Omental fat pad (tissue), 3 donors: ENCODE measurements at regions not wholly inside any gene's neighbourhood (a gene's known extent, or its start where the extent isn't known, plus 50 kb on each side); places are given as distances from the start of the nearest gene placed in this dataset.
"Not testable (repeated sequence)": the region's sequence is repeated elsewhere in the genome, so short reads cannot be mapped to it uniquely, and the experiment has no call there.

ENCODE experiments used
- ATAC-seq: fragments of 150-250 bp; one replicate; pipeline ENCODE4 v1.9.1; 2016; ENCODE audit warnings: mild to moderate bottlenecking, moderate library complexity; ENCODE audit not compliant: low FRiP score
- DNase-seq: peaks from one replicate; pipeline ENCODE4 v3.0.0-alpha.2; 2019; ENCODE audit warnings: low spot score
- CTCF ChIP-seq, 3 donors: fragments of 450-650 bp; IDR thresholded peaks; one replicate each; pipeline ENCODE4 v1.5.1; 2016 to 2017; ENCODE audit warnings: antibody characterized with exemption in 3 of 3, mild to moderate bottlenecking in 3 of 3, moderate library complexity in 2 of 3

GRCh38 chr7:69109879-69110278 is 488.4 kb upstream of the AUTS2 start:
- no peak for TF ChIP-seq CTCF (IDR thresholded peaks at IDR 0.05)
- no peak for DNase-seq
- ATAC-seq: no peak

- DNase-seq: no peak
- ATAC-seq: no peak
- TF ChIP-seq CTCF (IDR thresholded peaks at IDR 0.05): no peak
Observed at GRCh38 chr7:69110450-69111050, 487.7 kb upstream of the AUTS2 start.

- DNase-seq (no peak), ATAC-seq (no peak)
- TF ChIP-seq CTCF (IDR thresholded peaks at IDR 0.05): no peak
Observed at GRCh38 chr7:69114374-69114773, 483.9 kb upstream of the AUTS2 start.

- ATAC-seq: no peak
- TF ChIP-seq CTCF (IDR thresholded peaks at IDR 0.05): no peak
- DNase-seq: no peak
Observed at GRCh38 chr7:69115788-69116187, 482.5 kb upstream of the AUTS2 start.

GRCh38 chr7:69116196-69116595 is 482.1 kb upstream of the AUTS2 start:
- ATAC-seq, DNase-seq: not testable (repeated sequence)

- TF ChIP-seq CTCF (IDR thresholded peaks at IDR 0.05): no peak
- ATAC-seq: no peak
- DNase-seq: no peak
Observed at GRCh38 chr7:69122953-69123352, 475.3 kb upstream of the AUTS2 start.

- DNase-seq (no peak), ATAC-seq (no peak)
- TF ChIP-seq CTCF (IDR thresholded peaks at IDR 0.05): no peak
Observed at GRCh38 chr7:69126896-69127479, 471.3 kb upstream of the AUTS2 start.
